AG09319 (cell line): ENCODE measurements at regions not wholly inside any gene's neighbourhood (a gene's known extent, or its start where the extent isn't known, plus 50 kb on each side); places are given as distances from the start of the nearest gene placed in this dataset.
"Not testable (repeated sequence)": the region's sequence is repeated elsewhere in the genome, so short reads cannot be mapped to it uniquely, and the experiment has no call there.

Experiments
- DNase-seq: peaks from one replicate; pipeline ENCODE4 v3.0.0-alpha.2; 2010; ENCODE audit warnings: low read depth; ENCODE audit errors: extremely low read depth
- TF ChIP-seq, protein P1 (sequence below): IDR thresholded peaks from 2 replicates; pipeline ENCODE4 v1.5.1; 2011; ENCODE audit warnings: low read depth, mild to moderate bottlenecking, inconsistent platforms, low read length, moderate library complexity

- no peak for DNase-seq
- TF ChIP-seq, protein P1, sequence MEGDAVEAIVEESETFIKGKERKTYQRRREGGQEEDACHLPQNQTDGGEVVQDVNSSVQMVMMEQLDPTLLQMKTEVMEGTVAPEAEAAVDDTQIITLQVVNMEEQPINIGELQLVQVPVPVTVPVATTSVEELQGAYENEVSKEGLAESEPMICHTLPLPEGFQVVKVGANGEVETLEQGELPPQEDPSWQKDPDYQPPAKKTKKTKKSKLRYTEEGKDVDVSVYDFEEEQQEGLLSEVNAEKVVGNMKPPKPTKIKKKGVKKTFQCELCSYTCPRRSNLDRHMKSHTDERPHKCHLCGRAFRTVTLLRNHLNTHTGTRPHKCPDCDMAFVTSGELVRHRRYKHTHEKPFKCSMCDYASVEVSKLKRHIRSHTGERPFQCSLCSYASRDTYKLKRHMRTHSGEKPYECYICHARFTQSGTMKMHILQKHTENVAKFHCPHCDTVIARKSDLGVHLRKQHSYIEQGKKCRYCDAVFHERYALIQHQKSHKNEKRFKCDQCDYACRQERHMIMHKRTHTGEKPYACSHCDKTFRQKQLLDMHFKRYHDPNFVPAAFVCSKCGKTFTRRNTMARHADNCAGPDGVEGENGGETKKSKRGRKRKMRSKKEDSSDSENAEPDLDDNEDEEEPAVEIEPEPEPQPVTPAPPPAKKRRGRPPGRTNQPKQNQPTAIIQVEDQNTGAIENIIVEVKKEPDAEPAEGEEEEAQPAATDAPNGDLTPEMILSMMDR, result no peak
These were observed 375.4 kb downstream of the ZNF674 start for GRCh38 chrX:46169808-46170207.

DNA sequence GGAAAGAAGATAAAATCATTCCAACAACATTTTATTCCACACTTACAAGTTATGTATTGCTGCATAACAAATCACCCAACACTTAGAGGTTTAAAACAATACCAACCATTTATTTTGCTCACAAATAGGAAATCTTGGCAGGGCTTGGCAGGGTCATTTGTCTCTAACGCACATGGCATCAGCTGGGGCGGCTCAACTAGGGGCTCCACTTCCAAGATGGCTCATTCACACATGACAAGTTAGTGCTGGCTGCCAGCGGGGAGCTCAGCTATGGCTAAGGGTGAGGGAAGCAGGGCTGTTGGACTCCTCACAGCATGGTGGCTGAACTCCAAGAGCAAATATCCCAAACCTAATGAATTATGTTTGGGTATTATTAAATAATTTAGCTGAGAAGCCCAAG is 377.0 kb downstream of the ZNF674 start:
- TF ChIP-seq, protein P1, result no peak
- no peak for DNase-seq

DNA sequence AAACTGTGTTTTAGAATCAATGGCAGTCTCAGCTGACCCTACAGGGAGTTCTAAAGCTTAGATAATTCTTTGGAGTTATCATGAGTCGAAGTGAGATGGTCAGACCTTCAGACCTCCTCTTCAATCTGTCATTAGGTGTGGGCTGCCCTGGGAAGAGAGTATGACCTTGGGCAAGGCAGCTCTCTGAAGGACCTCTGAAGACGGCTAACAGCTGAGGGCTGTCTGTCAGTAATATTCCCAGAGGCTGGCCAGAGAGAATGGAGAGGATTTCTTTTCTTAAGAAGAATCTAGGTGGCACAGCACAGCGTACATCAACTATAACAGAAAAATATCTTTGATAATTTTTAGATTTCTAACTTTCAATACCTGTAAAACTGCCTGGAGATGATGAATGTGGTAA is 379.4 kb downstream of the ZNF674 start:
- TF ChIP-seq, protein P1, result no peak
- no peak for DNase-seq

- TF ChIP-seq, protein P1, result no peak
These were observed 379.8 kb downstream of the ZNF674 start for GRCh38 chrX:46165411-46165810.

DNA sequence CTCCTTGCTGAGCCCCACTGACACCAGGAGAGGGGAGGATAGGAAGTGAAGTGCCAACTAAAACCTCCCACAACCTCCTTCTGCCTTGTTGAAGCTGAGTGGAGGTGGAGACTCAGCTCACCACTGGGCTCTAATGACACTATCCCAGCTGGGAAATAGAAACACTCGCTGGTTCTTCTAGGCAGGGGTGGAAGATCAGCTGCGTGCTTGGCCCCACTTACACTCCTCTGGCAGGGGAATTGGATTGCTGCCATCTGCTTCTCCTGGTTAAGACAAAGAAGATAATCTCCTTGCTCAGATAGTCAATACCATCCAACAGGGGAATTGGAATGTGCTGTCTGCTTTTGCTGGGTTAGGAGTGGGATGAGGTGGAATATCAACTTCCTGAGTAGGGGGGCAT is 392.5 kb downstream of the ZNF674 start:
- DNase-seq, result no peak
- TF ChIP-seq, protein P1, result no peak

More at GRCh38 chrX:46165411-46165810, 379.8 kb downstream of the ZNF674 start:
- no peak for DNase-seq

- DNase-seq, result not testable (repeated sequence)
These were observed 393.9 kb downstream of the ZNF674 start for GRCh38 chrX:46151332-46151731.

GRCh38 chrX:46144566-46144965 is 400.7 kb downstream of the ZNF674 start:
- TF ChIP-seq, protein P1, result no peak
- no peak for DNase-seq

GRCh38 chrX:46140272-46140671 is 404.9 kb downstream of the ZNF674 start:
- no peak for DNase-seq
- TF ChIP-seq, protein P1, result no peak
